ENCODE measurements at regions not wholly inside any gene's neighbourhood (a gene's known extent, or its start where the extent isn't known, plus 50 kb on each side); places are given as distances from the start of the nearest gene placed in this dataset.

DNA sequence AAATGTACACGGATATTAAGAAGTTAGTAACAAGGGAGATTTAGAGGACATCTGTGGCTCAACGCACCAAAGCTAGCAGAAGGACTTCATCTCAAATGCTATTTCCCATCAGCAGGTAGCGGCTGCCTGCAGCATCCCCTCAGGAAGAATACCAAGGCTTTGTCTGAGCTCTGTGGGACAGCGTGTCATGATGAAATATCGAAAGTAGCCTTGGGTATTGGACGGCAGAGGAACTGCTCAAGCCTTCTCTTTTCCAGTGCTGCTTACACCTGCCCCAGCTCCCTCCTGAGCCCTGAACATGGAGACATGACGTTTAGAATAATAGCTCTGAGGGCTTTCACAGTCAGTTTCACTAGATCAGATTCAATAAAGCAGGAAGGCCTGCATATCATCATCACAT is 241.6 kb downstream of the SUCLG1 start:
- TF ChIP-seq, protein P1, sequence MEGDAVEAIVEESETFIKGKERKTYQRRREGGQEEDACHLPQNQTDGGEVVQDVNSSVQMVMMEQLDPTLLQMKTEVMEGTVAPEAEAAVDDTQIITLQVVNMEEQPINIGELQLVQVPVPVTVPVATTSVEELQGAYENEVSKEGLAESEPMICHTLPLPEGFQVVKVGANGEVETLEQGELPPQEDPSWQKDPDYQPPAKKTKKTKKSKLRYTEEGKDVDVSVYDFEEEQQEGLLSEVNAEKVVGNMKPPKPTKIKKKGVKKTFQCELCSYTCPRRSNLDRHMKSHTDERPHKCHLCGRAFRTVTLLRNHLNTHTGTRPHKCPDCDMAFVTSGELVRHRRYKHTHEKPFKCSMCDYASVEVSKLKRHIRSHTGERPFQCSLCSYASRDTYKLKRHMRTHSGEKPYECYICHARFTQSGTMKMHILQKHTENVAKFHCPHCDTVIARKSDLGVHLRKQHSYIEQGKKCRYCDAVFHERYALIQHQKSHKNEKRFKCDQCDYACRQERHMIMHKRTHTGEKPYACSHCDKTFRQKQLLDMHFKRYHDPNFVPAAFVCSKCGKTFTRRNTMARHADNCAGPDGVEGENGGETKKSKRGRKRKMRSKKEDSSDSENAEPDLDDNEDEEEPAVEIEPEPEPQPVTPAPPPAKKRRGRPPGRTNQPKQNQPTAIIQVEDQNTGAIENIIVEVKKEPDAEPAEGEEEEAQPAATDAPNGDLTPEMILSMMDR (IDR thresholded peaks at IDR 0.05; ENCODE audit: low read length) = no peak
- TF ChIP-seq EZH2 (optimal IDR thresholded peaks at IDR 0.05; ENCODE audit: low read depth, low read length) = no peak
